Right lobe of liver (tissue), 6 donors: ENCODE measurements at regions not wholly inside any gene's neighbourhood (a gene's known extent, or its start where the extent isn't known, plus 50 kb on each side); places are given as distances from the start of the nearest gene placed in this dataset.

ENCODE experiments used
- ATAC-seq, 4 donors: fragments of 200-7000 bp; cut with Tn5 transposase; one replicate each; pipeline ENCODE4 v1.9.1; 2020; ENCODE audit warnings: mild to moderate bottlenecking in 4 of 4, moderate library complexity in 4 of 4
- DNase-seq, 3 donors: peaks; one replicate each; pipeline ENCODE4 v3.0.0-alpha.2; 2020
- H3K27ac ChIP-seq, 3 donors: fragments of 200-600 bp; one replicate each; pipeline ENCODE4 v1.8.0; 2022
- H3K27me3 ChIP-seq, 2 donors: fragments of 200-600 bp; one replicate each; pipeline ENCODE4 v1.8.0; 2022
- H3K36me3 ChIP-seq, 4 donors: fragments of 200-600 bp; sonication (generic) in 1 of 4; one replicate each; pipeline versions ENCODE4 v1.5.1 to v1.8.0; 2017 to 2022; ENCODE audit warnings: control low read depth in 1 of 4
- H3K4me1 ChIP-seq, 4 donors: fragments of 200-600 bp; sonication (generic) in 1 of 4; one replicate each; pipeline versions ENCODE4 v1.5.1 to v1.8.0; 2017 to 2022; ENCODE audit warnings: control low read depth in 1 of 4
- H3K4me3 ChIP-seq, 3 donors: fragments of 200-600 bp; one replicate each; pipeline ENCODE4 v1.8.0; 2022
- H3K9me3 ChIP-seq, 4 donors: fragments of 200-600 bp; sonication (generic) in 1 of 4; one replicate each; pipeline versions ENCODE4 v1.5.1 to v1.8.0; 2017 to 2022; ENCODE audit warnings: control low read depth in 1 of 4
- CTCF ChIP-seq, 4 donors: fragments of 200-600 bp in 3 of 4; fragments of 450-650 bp in 1 of 4; IDR thresholded peaks; one replicate each; pipeline versions ENCODE4 v1.5.1 to v1.8.0; 2016 to 2022; ENCODE audit warnings: antibody characterized with exemption in 4 of 4, mild to moderate bottlenecking in 2 of 4
- POLR2A ChIP-seq: fragments of 450-650 bp; IDR thresholded peaks from one replicate; pipeline ENCODE4 v1.6.1; 2017; ENCODE audit warnings: antibody characterized with exemption, mild to moderate bottlenecking
- WGBS: methylation state at CpG from one replicate; pipeline ENCODE4 v1.1.6; 2018; ENCODE audit warnings: low coverage, low lambda C conversion rate; ENCODE audit not compliant: insufficient coverage; ENCODE audit errors: missing lambda C conversion rate; 5-methylcytosine and 5-hydroxymethylcytosine counted together
- intact Hi-C, 2 donors: fragments of 100-400 bp; cut with DNase I; formaldehyde crosslinking; loops; one replicate each; pipeline versions ENCODE4 v1.11.2 to v1.14.1; 2022
- donor health status: DM: no; HTN: yes; CAD: no.
- donor health status: DM: no; HTN: no; CAD: no.
- donor health status: DM: no; HTN: no; CAD: no.
- donor health status: DM: no; HTN: yes; CAD: no.
- donor health status: DM: no; HTN: yes; CAD: no.

GRCh38 chr6:22071270-22072041, 225.4 kb downstream of the PRL start:
- Histone ChIP-seq H3K36me3 (no peaks in the 10 kb centered on the region), H3K27ac (peak overlapping the region in 1 of 3 donors; percentile 4), H3K9me3 (no peaks in the 10 kb centered on the region), H3K27me3 (no peaks in the 10 kb centered on the region), H3K4me3 (no peak overlapping the region), H3K4me1 (no peaks in the 10 kb centered on the region)
- DNase-seq (peak in 1 of 3 donors; percentile 20), ATAC-seq (peak; percentile 45 to 78 (median 58))
- intact Hi-C loops = no loop called here
- TF ChIP-seq CTCF (IDR thresholded peaks at IDR 0.05) (no peak), POLR2A (no peak)
- WGBS = 27% methylated on average over 7 of the region's 8 CpGs

- Histone ChIP-seq H3K27me3 (no peaks in the 10 kb centered on the region), H3K9me3 (no peaks in the 10 kb centered on the region), H3K4me3 (no peak overlapping the region), H3K4me1 (no peaks in the 10 kb centered on the region), H3K36me3 (no peaks in the 10 kb centered on the region), H3K27ac (no peak overlapping the region)
- TF ChIP-seq CTCF (IDR thresholded peaks at IDR 0.05) (no peak), POLR2A (no peak)
- ATAC-seq = no peak
- DNase-seq = no peak
- intact Hi-C loops = no loop called here
Observed at GRCh38 chr6:22072949-22073348, 223.9 kb downstream of the PRL start.

GRCh38 chr6:22073516-22074198, 223.2 kb downstream of the PRL start:
- no peaks in the 10 kb centered on the region for H3K4me1 ChIP-seq
- no peak for ATAC-seq
- H3K27ac ChIP-seq = no peak overlapping the region
- no peak for DNase-seq
- 64% methylated on average over 4 of the region's 4 CpGs for WGBS
- no peaks in the 10 kb centered on the region for H3K9me3 ChIP-seq
- intact Hi-C loops = no loop called here
- H3K36me3 ChIP-seq = no peaks in the 10 kb centered on the region
- no peak for TF ChIP-seq CTCF (IDR thresholded peaks at IDR 0.05)
- TF ChIP-seq POLR2A = no peak
- H3K4me3 ChIP-seq = no peak overlapping the region
- no peaks in the 10 kb centered on the region for H3K27me3 ChIP-seq

- ATAC-seq (no peak), DNase-seq (no peak)
- 90% methylated on average over 1 of the region's 1 CpG for WGBS
- H3K4me3 ChIP-seq = no peak overlapping the region
- intact Hi-C loops = no loop called here
- TF ChIP-seq CTCF (IDR thresholded peaks at IDR 0.05) = no peak
- TF ChIP-seq POLR2A = no peak
- no peaks in the 10 kb centered on the region for H3K27me3 ChIP-seq
- peaks cover 0 to 11% (median 0%) of the 10 kb centered on the region in 4 donors for H3K4me1 ChIP-seq
- no peaks in the 10 kb centered on the region for H3K36me3 ChIP-seq
- no peak overlapping the region for H3K27ac ChIP-seq
- H3K9me3 ChIP-seq = no peaks in the 10 kb centered on the region
Observed at GRCh38 chr6:22078288-22078687, 218.5 kb downstream of the PRL start.
